Lung (tissue), 11 donors: ENCODE measurements at regions not wholly inside any gene's neighbourhood (a gene's known extent, or its start where the extent isn't known, plus 50 kb on each side); places are given as distances from the start of the nearest gene placed in this dataset.

Experiments used
- ATAC-seq: fragments of 200-7000 bp; cut with Tn5 transposase; one replicate; pipeline ENCODE4 v1.9.1; 2020; ENCODE audit warnings: moderate number of reproducible peaks; ENCODE audit not compliant: insufficient read depth, low FRiP score
- DNase-seq, 3 donors: peaks; one replicate each; pipeline ENCODE4 v3.0.0-alpha.2; 2013 to 2017
- H3K27ac ChIP-seq, 2 donors: one replicate each; pipeline ENCODE4 v1.5.1; 2013; ENCODE audit warnings: mild to moderate bottlenecking in 2 of 2, moderate library complexity in 2 of 2, control low read depth in 1 of 2, inconsistent platforms in 1 of 2, low read depth in 1 of 2, low read length in 1 of 2
- H3K27me3 ChIP-seq, 3 donors: one replicate each; pipeline ENCODE4 v1.5.1; 2013; ENCODE audit warnings: low read length in 2 of 3; ENCODE audit not compliant: control insufficient read depth in 3 of 3, insufficient read depth in 3 of 3
- H3K36me3 ChIP-seq, 4 donors: one replicate each; pipeline ENCODE4 v1.5.1; 2013; ENCODE audit warnings: low read length in 4 of 4, mild to moderate bottlenecking in 1 of 4, moderate library complexity in 1 of 4; ENCODE audit not compliant: control insufficient read depth in 4 of 4, insufficient read depth in 4 of 4
- H3K4me1 ChIP-seq, 5 donors: one replicate each; pipeline ENCODE4 v1.5.1; 2013; ENCODE audit warnings: low read length in 5 of 5, mild to moderate bottlenecking in 2 of 5, moderate library complexity in 1 of 5; ENCODE audit not compliant: control insufficient read depth in 5 of 5, insufficient read depth in 5 of 5
- H3K4me3 ChIP-seq: one replicate; pipeline ENCODE4 v1.5.1; 2013; ENCODE audit warnings: mild to moderate bottlenecking, control low read depth, moderate library complexity
- H3K9ac ChIP-seq, 2 donors: one replicate each; pipeline ENCODE4 v1.5.1; 2013; ENCODE audit warnings: low read length in 2 of 2, control low read depth in 1 of 2; ENCODE audit not compliant: insufficient read depth in 1 of 2
- H3K9me3 ChIP-seq, 4 donors: one replicate each; pipeline ENCODE4 v1.5.1; 2013; ENCODE audit warnings: low read length in 3 of 4, mild to moderate bottlenecking in 1 of 4, moderate library complexity in 1 of 4; ENCODE audit not compliant: control insufficient read depth in 4 of 4, insufficient read depth in 3 of 4
- CTCF ChIP-seq: IDR thresholded peaks from 2 replicates; pipeline ENCODE4 v1.5.1; 2012; ENCODE audit warnings: mild to moderate bottlenecking; ENCODE audit errors: control extremely low read depth, extremely low read depth
- WGBS, 2 donors: extraction: QIAGEN DNeasy Blood & Tissue Kit; methylation state at CpG; one replicate each; pipeline ENCODE4 v1.1.7; 2013; 5-methylcytosine and 5-hydroxymethylcytosine counted together
- donor health status: control.
- donor health status: control.
- donor health status: Bipolar disorder and iron deficiency.
- donor health status: healthy.
- donor health status: DM: yes; HTN: yes; CAD: no.

- DNase-seq, result peak in 1 of 3 donors; percentile 29
- no peaks in the 10 kb centered on the region for H3K9me3 ChIP-seq
- H3K27ac ChIP-seq, result no peak overlapping the region
- H3K4me3 ChIP-seq, result no peak overlapping the region
- no peak for TF ChIP-seq CTCF
- no peaks in the 10 kb centered on the region for H3K36me3 ChIP-seq
- H3K27me3 ChIP-seq, result no peaks in the 10 kb centered on the region
- ATAC-seq, result no peak
- no peak overlapping the region for H3K9ac ChIP-seq
- H3K4me1 ChIP-seq, result no peaks in the 10 kb centered on the region
- 67 to 77% methylated on average over 7 of the region's 7 CpGs for WGBS, 2 donors
These were observed 192.2 kb upstream of the DTNBP1 start for GRCh38 chr6:15854826-15855710.

DNA sequence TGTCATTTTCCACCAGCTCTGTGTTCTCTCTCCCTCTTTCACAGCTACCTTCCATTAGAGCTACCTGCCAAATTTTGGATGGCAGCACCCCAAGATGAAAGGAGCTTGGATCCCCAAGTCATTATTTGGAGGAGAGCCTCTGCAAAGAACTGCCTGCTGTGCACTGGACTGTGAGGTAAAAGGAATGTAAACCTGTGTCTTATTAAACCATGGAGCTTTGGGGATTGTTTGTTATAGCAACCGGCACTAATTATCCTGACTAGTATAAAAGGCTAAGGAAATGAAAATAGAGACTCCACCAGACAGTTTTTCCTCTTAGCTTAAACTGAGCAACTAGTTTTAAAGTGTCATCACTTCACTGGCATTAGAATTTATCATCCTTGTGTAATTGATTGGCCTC is 191.6 kb upstream of the DTNBP1 start:
- no peak for DNase-seq
- no peak overlapping the region for H3K4me3 ChIP-seq
- no peaks in the 10 kb centered on the region for H3K27me3 ChIP-seq
- no peak overlapping the region for H3K27ac ChIP-seq
- H3K9me3 ChIP-seq, result no peaks in the 10 kb centered on the region
- no peak for ATAC-seq
- TF ChIP-seq CTCF, result no peak
- 88 to 90% methylated on average over 1 of the region's 1 CpG for WGBS, 2 donors
- H3K4me1 ChIP-seq, result no peaks in the 10 kb centered on the region
- no peaks in the 10 kb centered on the region for H3K36me3 ChIP-seq
- no peak overlapping the region for H3K9ac ChIP-seq

DNA sequence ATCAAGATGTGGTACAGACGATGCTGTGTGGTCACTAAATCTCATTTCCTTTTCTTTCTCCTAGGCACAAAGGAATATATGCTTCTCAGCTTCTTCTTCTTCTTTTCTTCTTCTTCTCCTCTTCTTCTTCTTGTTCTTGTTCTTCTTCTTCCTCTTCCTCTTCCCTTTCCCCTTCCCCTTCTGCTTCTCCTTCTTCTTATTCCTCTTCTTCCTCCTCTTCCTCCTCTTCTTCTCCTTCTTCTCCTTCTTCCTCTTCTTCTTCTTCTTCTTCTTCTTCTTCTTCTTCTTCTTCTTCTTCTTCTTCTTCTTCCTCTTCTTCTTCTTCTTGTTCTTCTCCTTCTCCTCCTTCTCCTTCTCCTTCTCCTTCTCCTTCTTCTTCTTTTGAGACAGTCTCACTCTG is 190.4 kb upstream of the DTNBP1 start:
- 83 to 85% methylated on average over 1 of the region's 1 CpG for WGBS, 2 donors
- no peak for ATAC-seq

More for the DNA sequence above, 190.4 kb upstream of the DTNBP1 start:
- no peak for DNase-seq
- H3K27ac ChIP-seq, result no peak overlapping the region
- H3K4me1 ChIP-seq, result no peaks in the 10 kb centered on the region
- no peak overlapping the region for H3K4me3 ChIP-seq
- TF ChIP-seq CTCF, result no peak
- no peak overlapping the region for H3K9ac ChIP-seq
- no peaks in the 10 kb centered on the region for H3K36me3 ChIP-seq
- no peaks in the 10 kb centered on the region for H3K27me3 ChIP-seq
- H3K9me3 ChIP-seq, result no peaks in the 10 kb centered on the region
